NB4 (cell line): ENCODE measurements at regions not wholly inside any gene's neighbourhood (a gene's known extent, or its start where the extent isn't known, plus 50 kb on each side); places are given as distances from the start of the nearest gene placed in this dataset.

Experiments used
- CTCF ChIP-seq: IDR thresholded peaks from one replicate; pipeline ENCODE4 v1.5.1; 2012; ENCODE audit warnings: low read depth, low read length
- MYC ChIP-seq: IDR thresholded peaks from 2 replicates; pipeline ENCODE4 v1.6.1; 2011; ENCODE audit warnings: low read depth, low read length
- POLR2A ChIP-seq: IDR thresholded peaks from 2 replicates; pipeline ENCODE4 v1.6.1; 2011; ENCODE audit warnings: mild to moderate bottlenecking; ENCODE audit not compliant: insufficient read length; ENCODE audit errors: extremely low read depth

DNA sequence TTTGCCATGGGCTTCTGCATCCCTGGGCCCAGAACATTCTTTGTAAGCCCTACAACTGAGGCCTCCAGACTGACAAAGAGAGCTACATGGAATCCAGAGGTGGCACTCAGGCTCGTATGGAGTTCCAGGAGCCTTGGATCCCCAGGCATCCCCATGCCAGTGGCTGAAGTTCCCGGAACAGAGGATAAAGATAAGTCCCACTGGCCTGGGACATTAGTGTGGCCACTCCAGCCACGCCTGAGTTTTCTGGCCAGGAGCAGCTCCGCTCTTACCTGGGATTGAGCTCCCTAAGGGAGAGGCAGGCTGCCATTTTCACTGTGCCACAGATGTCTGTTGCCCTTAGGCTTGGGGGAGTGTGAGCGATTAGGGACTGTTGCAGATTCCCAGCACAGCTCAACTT, 656.3 kb upstream of the FAM174A start:
- TF ChIP-seq CTCF (no peak), POLR2A (no peak), MYC (no peak)
